WTC11 (cell line): ENCODE measurements at regions not wholly inside any gene's neighbourhood (a gene's known extent, or its start where the extent isn't known, plus 50 kb on each side); places are given as distances from the start of the nearest gene placed in this dataset.
A peak's percentile ranks its signal among the peaks of the same experiment; 100 is the strongest.

Experiments
- ATAC-seq: fragments of 200-7000 bp; cut with Tn5 transposase; 2 replicates; pipeline ENCODE4 v1.10.0; 2021; ENCODE audit warnings: mild to moderate bottlenecking, moderate library complexity
- CTCF ChIA-PET: fragments of 300-600 bp; sonication (Branson Sonifier 250); formaldehyde crosslinking; loops from one replicate; lab custom pipeline; 2021; ENCODE audit warnings: antibody characterized with exemption; lab: Charles Lee
- POLR2A ChIA-PET: fragments of 350-600 bp; sonication (Branson Sonifier 250); formaldehyde crosslinking; loops from one replicate; lab custom pipeline; 2021; ENCODE audit warnings: antibody characterized with exemption; lab: Charles Lee
- DNase-seq: peaks from one replicate; pipeline ENCODE4 v3.0.0; 2021; ENCODE audit warnings: low spot score
- H3K27ac Mint-ChIP-seq: 2 replicates; pipeline ENCODE4 v1.8.0; 2021; ENCODE audit warnings: mixed read lengths
- H3K27me3 Mint-ChIP-seq: 2 replicates; pipeline ENCODE4 v1.8.0; 2021; ENCODE audit warnings: low read depth, mild to moderate bottlenecking, moderate library complexity, mixed read lengths
- H3K36me3 Mint-ChIP-seq: 2 replicates; pipeline ENCODE4 v1.8.0; 2021; ENCODE audit warnings: mixed read lengths
- H3K4me1 Mint-ChIP-seq: 2 replicates; pipeline ENCODE4 v1.8.0; 2022; ENCODE audit warnings: mixed read lengths
- H3K4me3 Mint-ChIP-seq: 2 replicates; pipeline ENCODE4 v1.8.0; 2021; ENCODE audit warnings: mild to moderate bottlenecking, moderate library complexity, mixed read lengths
- H3K9me3 Mint-ChIP-seq: 2 replicates; pipeline ENCODE4 v1.8.0; 2021; ENCODE audit warnings: mixed read lengths
- ATF2 ChIP-seq: sonication (generic); formaldehyde crosslinking; IDR thresholded peaks from 2 replicates; pipeline ENCODE4 v1.8.1; 2022; ENCODE audit warnings: low read depth, missing genetic modification reagents, borderline replicate concordance
- CREB1 ChIP-seq: sonication (generic); formaldehyde crosslinking; IDR thresholded peaks from 2 replicates; pipeline ENCODE4 v1.8.0; 2023; ENCODE audit warnings: mild to moderate bottlenecking, missing genetic modification reagents
- ELF4 ChIP-seq: sonication (generic); formaldehyde crosslinking; IDR thresholded peaks from 2 replicates; pipeline ENCODE4 v1.8.1; 2022; ENCODE audit warnings: low read depth, mild to moderate bottlenecking, moderate library complexity, missing genetic modification reagents
- FOXP1 ChIP-seq: sonication (generic); formaldehyde crosslinking; IDR thresholded peaks from 2 replicates; pipeline ENCODE4 v1.8.0; 2022; ENCODE audit warnings: missing genetic modification reagents, mild to moderate bottlenecking, moderate library complexity, borderline replicate concordance
- FOXP4 ChIP-seq: sonication (generic); formaldehyde crosslinking; IDR thresholded peaks from 2 replicates; pipeline ENCODE4 v1.8.0; 2022; ENCODE audit warnings: mild to moderate bottlenecking, missing genetic modification reagents
- IRF2 ChIP-seq: sonication (generic); formaldehyde crosslinking; IDR thresholded peaks from 2 replicates; pipeline ENCODE4 v1.8.0; 2022; ENCODE audit warnings: low read depth, missing genetic modification reagents, borderline replicate concordance
- KAT7 ChIP-seq: sonication (generic); formaldehyde crosslinking; IDR thresholded peaks from 2 replicates; pipeline ENCODE4 v1.8.1; 2023; ENCODE audit warnings: missing genetic modification reagents, mild to moderate bottlenecking, borderline replicate concordance
- MYBL2 ChIP-seq: sonication (generic); formaldehyde crosslinking; IDR thresholded peaks from 2 replicates; pipeline ENCODE4 v1.8.1; 2023; ENCODE audit warnings: mild to moderate bottlenecking, moderate library complexity, missing genetic modification reagents
- NR3C1 ChIP-seq: sonication (generic); formaldehyde crosslinking; conservative IDR thresholded peaks from 2 replicates; pipeline ENCODE4 v1.8.1; 2023; ENCODE audit warnings: low read depth, mild to moderate bottlenecking, missing genetic modification reagents
- PRRX2 ChIP-seq: fragments of 250-450 bp; sonication (Bioruptor Pico); IDR thresholded peaks from 2 replicates; pipeline ENCODE4 v1.8.0; 2021; ENCODE audit warnings: mild to moderate bottlenecking
- RORB ChIP-seq: fragments of 250-450 bp; sonication (Bioruptor Pico); IDR thresholded peaks from 2 replicates; pipeline ENCODE4 v1.9.0; 2021; ENCODE audit warnings: mild to moderate bottlenecking
- TEAD4 ChIP-seq: sonication (generic); formaldehyde crosslinking; IDR thresholded peaks from 2 replicates; pipeline ENCODE4 v1.8.0; 2022; ENCODE audit warnings: mild to moderate bottlenecking, missing genetic modification reagents
- ZBTB21 ChIP-seq: sonication (generic); formaldehyde crosslinking; IDR thresholded peaks from 2 replicates; pipeline ENCODE4 v1.8.1; 2023; ENCODE audit warnings: mild to moderate bottlenecking, missing genetic modification reagents, borderline replicate concordance
- ZNF121 ChIP-seq: sonication (generic); formaldehyde crosslinking; IDR thresholded peaks from 2 replicates; pipeline ENCODE4 v1.8.0; 2023; ENCODE audit warnings: missing genetic modification reagents
- ZNF138 ChIP-seq: sonication (generic); formaldehyde crosslinking; conservative IDR thresholded peaks from 2 replicates; pipeline ENCODE4 v1.8.1; 2022; ENCODE audit warnings: mild to moderate bottlenecking, moderate library complexity, missing genetic modification reagents
- ZNF232 ChIP-seq: sonication (generic); formaldehyde crosslinking; IDR thresholded peaks from 2 replicates; pipeline ENCODE4 v1.8.0; 2022; ENCODE audit warnings: mild to moderate bottlenecking, missing genetic modification reagents
- ZNF263 ChIP-seq: sonication (generic); formaldehyde crosslinking; IDR thresholded peaks from 2 replicates; pipeline ENCODE4 v1.8.1; 2022; ENCODE audit warnings: low read depth, mild to moderate bottlenecking, moderate library complexity, missing genetic modification reagents
- ZNF281 ChIP-seq: sonication (generic); formaldehyde crosslinking; IDR thresholded peaks from 2 replicates; pipeline ENCODE4 v1.8.0; 2023; ENCODE audit warnings: mild to moderate bottlenecking, missing genetic modification reagents
- ZNF317 ChIP-seq: sonication (generic); formaldehyde crosslinking; IDR thresholded peaks from 2 replicates; pipeline ENCODE4 v1.8.1; 2023; ENCODE audit warnings: low read depth, mild to moderate bottlenecking, moderate library complexity, missing genetic modification reagents, borderline replicate concordance
- ZNF396 ChIP-seq: fragments of 250-450 bp; sonication (Bioruptor Pico); IDR thresholded peaks from 2 replicates; pipeline ENCODE4 v1.8.0; 2021; ENCODE audit warnings: mild to moderate bottlenecking, moderate library complexity, borderline replicate concordance
- ZSCAN18 ChIP-seq: fragments of 250-450 bp; sonication (Bioruptor Pico); IDR thresholded peaks from 2 replicates; pipeline ENCODE4 v2.1.2; 2022; ENCODE audit warnings: mild to moderate bottlenecking, moderate library complexity
- TF ChIP-seq, protein P1 (sequence below): fragments of 250-450 bp; sonication (Bioruptor Pico); conservative IDR thresholded peaks from 2 replicates; pipeline ENCODE4 v1.9.0; 2021; ENCODE audit warnings: mild to moderate bottlenecking
- TF ChIP-seq, protein P2 (sequence below): sonication (generic); formaldehyde crosslinking; IDR thresholded peaks from 2 replicates; pipeline ENCODE4 v1.8.0; 2022; ENCODE audit warnings: mild to moderate bottlenecking, missing genetic modification reagents
- TF ChIP-seq, protein P3 (sequence below): sonication (generic); formaldehyde crosslinking; IDR thresholded peaks from 2 replicates; pipeline ENCODE4 v1.8.0; 2022; ENCODE audit warnings: mild to moderate bottlenecking, missing genetic modification reagents

DNA sequence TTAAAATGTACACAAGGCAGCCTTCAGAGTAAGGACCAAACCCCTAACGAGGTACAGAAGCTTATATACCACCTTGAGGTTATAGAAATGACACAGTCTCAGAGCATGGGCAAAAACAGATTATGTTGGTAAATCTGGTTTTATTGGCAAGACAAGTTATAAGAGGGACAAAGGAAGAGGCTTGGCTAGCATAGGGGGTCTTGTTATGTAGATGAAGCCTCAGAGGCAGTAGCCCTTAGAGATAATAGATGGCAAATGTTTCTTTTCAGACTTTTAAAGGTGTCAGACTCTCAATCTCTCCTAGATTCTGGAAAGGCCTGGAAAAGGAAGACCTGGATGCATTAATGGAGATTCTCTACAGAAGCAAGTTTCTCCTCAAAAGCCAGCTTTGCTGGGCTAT lies 123.3 kb upstream of the ATXN1 start (continued):
- no peak for TF ChIP-seq ZSCAN18 (CRISPR knock-in tag)
- no peak for TF ChIP-seq PRRX2 (CRISPR knock-in tag)
- no peak for TF ChIP-seq ELF4
- TF ChIP-seq ZNF396, result no peak
- TF ChIP-seq ZNF317 (CRISPR knock-in tag), result no peak
- TF ChIP-seq, protein P1, sequence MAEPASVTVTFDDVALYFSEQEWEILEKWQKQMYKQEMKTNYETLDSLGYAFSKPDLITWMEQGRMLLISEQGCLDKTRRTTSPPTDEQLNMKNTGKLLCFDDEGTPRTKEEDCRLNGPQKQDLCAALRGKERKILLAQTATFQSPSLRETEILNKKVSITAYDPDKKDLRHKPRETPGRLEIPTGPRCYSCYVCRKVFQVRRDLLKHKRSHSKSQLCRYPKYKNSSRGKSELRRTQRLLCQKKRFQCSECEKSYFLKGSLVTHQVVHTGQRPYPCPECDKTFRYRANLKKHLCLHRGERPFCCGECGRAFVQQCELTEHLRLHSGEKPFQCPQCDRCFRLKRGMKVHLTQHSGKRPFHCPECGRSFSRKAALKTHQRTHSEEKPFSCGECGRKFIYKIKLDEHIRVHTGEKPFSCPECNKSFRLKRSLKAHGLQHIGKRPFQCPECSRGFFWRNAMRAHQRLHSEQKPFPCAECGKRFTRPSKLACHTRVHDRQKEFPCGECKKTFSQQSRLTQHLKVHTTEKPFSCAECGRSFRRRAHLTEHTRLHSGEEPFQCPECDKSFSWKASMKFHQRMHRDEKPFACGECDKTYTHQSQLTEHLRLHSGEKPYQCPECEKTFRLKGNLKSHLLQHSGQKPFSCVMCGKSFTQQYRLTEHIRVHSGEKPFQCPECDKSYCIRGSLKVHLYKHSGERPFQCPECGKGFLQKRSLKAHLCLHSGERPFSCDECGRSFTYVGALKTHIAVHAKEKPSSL, result no peak
- TF ChIP-seq ZBTB21 (CRISPR knock-in tag), result no peak
- TF ChIP-seq, protein P2, sequence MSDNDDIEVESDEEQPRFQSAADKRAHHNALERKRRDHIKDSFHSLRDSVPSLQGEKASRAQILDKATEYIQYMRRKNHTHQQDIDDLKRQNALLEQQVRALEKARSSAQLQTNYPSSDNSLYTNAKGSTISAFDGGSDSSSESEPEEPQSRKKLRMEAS (CRISPR knock-in tag), result no peak
- TF ChIP-seq, protein P3, sequence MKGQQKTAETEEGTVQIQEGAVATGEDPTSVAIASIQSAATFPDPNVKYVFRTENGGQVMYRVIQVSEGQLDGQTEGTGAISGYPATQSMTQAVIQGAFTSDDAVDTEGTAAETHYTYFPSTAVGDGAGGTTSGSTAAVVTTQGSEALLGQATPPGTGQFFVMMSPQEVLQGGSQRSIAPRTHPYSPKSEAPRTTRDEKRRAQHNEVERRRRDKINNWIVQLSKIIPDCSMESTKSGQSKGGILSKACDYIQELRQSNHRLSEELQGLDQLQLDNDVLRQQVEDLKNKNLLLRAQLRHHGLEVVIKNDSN (CRISPR knock-in tag), result no peak

DNA sequence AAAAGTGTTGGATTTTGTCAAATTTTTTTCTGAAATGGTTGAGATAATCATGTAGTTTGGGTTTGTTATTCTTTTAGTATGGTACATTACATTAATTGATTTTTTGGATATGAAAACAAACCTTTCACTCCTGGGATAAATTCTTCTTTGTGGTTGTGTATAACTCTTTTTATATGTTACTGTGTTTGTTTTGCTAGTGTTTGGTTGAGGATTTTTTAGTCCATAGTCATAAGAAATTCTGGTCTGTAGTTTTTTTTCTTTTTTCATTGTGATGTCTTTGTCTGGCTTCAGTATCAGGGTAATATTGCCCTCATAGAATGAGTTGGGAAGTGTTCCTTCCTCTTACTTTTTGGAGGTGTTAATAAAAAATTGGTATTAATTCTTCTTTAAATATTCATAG lies 122.2 kb upstream of the ATXN1 start:
- no peak for ATAC-seq
- H3K27ac Mint-ChIP-seq, result 0 out of 2 replicates have a peak overlapping the region, but pooled peaks have one; percentile 20
- no peaks in the 10 kb centered on the region; the same call in none of the 2 replicates for H3K27me3 Mint-ChIP-seq
- peaks cover 18% of the 10 kb centered on the region for H3K4me1 Mint-ChIP-seq
- no peak for DNase-seq
- H3K36me3 Mint-ChIP-seq, result peaks cover 39% of the 10 kb centered on the region
- H3K4me3 Mint-ChIP-seq, result no peak overlapping the region
- ChIA-PET POLR2A (no interaction called here), CTCF (no interaction called here)
- peaks cover 46% of the 10 kb centered on the region for H3K9me3 Mint-ChIP-seq
- TF ChIP-seq ZNF138 (CRISPR knock-in tag) (no peak), IRF2 (CRISPR knock-in tag) (no peak), CREB1 (CRISPR knock-in tag) (no peak), ATF2 (no peak), ZNF281 (CRISPR knock-in tag) (no peak), MYBL2 (no peak), FOXP4 (CRISPR knock-in tag) (no peak), KAT7 (CRISPR knock-in tag) (no peak), ZNF121 (CRISPR knock-in tag) (no peak), RORB (no peak), ZNF263 (CRISPR knock-in tag) (no peak), NR3C1 (CRISPR knock-in tag) (no peak), ZNF232 (CRISPR knock-in tag) (no peak), FOXP1 (CRISPR knock-in tag) (no peak), TEAD4 (CRISPR knock-in tag) (no peak)
- TF ChIP-seq, protein P1, result no peak
